ENCODE measurements at regions not wholly inside any gene's neighbourhood (a gene's known extent, or its start where the extent isn't known, plus 50 kb on each side); places are given as distances from the start of the nearest gene placed in this dataset.

DNA sequence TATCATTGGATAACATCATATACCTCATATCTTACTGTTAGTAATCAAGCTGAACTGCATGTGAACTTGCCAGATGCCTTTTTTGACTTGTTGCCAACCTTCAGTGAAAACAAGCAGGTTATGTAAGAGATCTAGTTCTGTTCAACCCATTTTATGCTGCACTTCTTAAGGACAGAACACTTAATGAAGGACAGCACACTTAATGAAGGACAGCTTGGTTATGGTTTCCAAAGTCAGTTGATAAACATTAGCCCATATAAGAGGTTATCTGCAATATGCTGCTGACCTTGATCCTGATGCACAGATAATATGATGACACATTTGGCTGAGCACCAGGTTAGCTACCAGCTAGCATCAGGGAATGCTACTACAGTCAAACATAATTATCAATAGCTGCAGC, 358.7 kb upstream of the PDGFD start:
- TF ChIP-seq, protein P1, sequence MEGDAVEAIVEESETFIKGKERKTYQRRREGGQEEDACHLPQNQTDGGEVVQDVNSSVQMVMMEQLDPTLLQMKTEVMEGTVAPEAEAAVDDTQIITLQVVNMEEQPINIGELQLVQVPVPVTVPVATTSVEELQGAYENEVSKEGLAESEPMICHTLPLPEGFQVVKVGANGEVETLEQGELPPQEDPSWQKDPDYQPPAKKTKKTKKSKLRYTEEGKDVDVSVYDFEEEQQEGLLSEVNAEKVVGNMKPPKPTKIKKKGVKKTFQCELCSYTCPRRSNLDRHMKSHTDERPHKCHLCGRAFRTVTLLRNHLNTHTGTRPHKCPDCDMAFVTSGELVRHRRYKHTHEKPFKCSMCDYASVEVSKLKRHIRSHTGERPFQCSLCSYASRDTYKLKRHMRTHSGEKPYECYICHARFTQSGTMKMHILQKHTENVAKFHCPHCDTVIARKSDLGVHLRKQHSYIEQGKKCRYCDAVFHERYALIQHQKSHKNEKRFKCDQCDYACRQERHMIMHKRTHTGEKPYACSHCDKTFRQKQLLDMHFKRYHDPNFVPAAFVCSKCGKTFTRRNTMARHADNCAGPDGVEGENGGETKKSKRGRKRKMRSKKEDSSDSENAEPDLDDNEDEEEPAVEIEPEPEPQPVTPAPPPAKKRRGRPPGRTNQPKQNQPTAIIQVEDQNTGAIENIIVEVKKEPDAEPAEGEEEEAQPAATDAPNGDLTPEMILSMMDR (IDR thresholded peaks at IDR 0.05; ENCODE audit: low read depth, low read length, missing control alignments): no peak
- no peak overlapping the region for H3K4me3 ChIP-seq (ENCODE audit: low read depth, low read length)
- DNase-seq (ENCODE audit: low read depth): no peak
- in situ Hi-C loops (cut with HindIII; ENCODE audit: low sequenced_read_pairs): no loop called here

DNA sequence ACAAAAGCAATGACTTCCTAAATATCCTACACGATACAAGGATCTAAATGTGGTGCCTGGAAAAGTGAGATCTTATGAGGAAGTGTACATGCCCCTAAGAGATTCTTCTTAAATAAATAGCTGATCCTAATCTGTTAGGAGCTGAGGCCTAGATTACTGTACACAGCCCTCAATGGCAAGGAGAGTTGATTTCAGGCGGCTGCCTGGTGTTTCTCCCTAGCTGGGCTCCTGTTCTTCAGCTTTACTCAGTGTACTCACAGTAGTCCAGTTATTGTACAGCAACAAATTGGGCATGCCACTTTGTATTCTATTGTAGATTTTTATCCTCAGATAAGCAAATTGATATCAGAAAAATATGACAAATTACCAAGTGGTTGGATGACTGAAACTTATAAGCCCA, 358.2 kb upstream of the PDGFD start:
- in situ Hi-C loops (cut with HindIII; ENCODE audit: low sequenced_read_pairs): no loop called here
- no peak for DNase-seq (ENCODE audit: low read depth)
- TF ChIP-seq, protein P1 (IDR thresholded peaks at IDR 0.05; ENCODE audit: low read depth, low read length, missing control alignments): no peak

DNA sequence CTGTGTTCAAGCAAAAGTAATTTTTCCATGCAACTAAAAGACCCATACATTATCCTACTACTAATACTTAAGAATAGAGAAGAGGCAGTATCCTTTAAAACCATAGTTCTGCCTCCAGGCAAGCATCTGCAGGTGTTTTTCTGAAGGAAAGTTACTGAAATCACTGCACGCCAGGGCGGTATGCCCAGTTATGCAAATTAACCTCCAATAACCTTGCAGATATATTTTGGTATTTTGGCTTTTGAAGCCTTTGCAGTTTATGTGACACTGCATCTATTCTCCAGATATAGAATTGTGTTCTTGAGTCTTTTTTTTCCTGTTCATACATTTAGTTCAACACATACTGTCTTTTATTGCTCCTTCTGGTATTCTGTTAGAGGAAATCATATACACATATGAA, 346.2 kb upstream of the PDGFD start:
- DNase-seq (ENCODE audit: low read depth): no peak
- in situ Hi-C loops (cut with HindIII; ENCODE audit: low sequenced_read_pairs): no loop called here
- TF ChIP-seq, protein P1 (IDR thresholded peaks at IDR 0.05; ENCODE audit: low read depth, low read length, missing control alignments): no peak
- no peak overlapping the region for H3K4me3 ChIP-seq (ENCODE audit: low read depth, low read length)

More for the DNA sequence above, 358.2 kb upstream of the PDGFD start:
- H3K4me3 ChIP-seq (ENCODE audit: low read depth, low read length): no peak overlapping the region

DNA sequence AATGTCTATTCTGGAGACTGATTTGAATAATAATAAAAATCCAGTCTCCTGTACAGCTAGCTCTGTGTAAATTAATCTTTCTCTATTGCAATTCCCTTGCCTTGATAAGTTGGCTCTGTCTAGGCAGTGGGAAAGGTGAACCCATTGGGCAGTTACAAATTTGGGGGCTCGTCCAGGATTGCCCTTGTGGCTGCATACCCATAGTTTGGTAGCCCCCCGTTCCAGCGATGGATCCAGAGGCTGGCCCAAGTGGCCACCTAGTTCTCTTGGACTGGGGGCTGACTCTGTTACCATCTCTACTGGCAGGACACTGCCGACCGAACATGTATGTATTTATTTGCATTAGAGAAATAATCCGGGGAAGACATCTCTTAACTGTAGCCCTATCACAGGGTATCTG, 326.2 kb upstream of the PDGFD start:
- in situ Hi-C loops (cut with HindIII; ENCODE audit: low sequenced_read_pairs): no loop called here
- TF ChIP-seq, protein P1 (IDR thresholded peaks at IDR 0.05; ENCODE audit: low read depth, low read length, missing control alignments): no peak
- no peak for DNase-seq (ENCODE audit: low read depth)
- no peak overlapping the region for H3K4me3 ChIP-seq (ENCODE audit: low read depth, low read length)

DNA sequence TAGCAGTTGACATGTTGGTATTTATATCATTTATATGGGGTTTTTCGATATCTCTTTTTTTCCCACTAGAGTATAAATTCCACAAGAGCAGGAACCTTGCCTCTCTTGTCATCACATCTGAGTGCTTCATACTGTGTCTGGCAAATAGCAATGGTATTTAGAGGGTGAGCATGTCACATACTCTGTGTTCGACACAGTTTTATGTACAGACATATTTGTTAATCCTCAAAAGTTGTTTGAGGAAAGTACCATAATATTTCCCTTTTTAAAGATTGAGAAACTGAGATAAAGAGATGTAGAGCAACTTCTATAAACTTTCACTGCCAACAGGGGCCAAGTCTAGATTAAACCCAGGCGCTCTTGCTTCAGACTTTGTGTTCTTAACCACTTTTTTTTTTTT, 324.6 kb upstream of the PDGFD start:
- TF ChIP-seq, protein P1 (IDR thresholded peaks at IDR 0.05; ENCODE audit: low read depth, low read length, missing control alignments): no peak
- DNase-seq (ENCODE audit: low read depth): no peak
- H3K4me3 ChIP-seq (ENCODE audit: low read depth, low read length): no peak overlapping the region
- in situ Hi-C loops (cut with HindIII; ENCODE audit: low sequenced_read_pairs): no loop called here

DNA sequence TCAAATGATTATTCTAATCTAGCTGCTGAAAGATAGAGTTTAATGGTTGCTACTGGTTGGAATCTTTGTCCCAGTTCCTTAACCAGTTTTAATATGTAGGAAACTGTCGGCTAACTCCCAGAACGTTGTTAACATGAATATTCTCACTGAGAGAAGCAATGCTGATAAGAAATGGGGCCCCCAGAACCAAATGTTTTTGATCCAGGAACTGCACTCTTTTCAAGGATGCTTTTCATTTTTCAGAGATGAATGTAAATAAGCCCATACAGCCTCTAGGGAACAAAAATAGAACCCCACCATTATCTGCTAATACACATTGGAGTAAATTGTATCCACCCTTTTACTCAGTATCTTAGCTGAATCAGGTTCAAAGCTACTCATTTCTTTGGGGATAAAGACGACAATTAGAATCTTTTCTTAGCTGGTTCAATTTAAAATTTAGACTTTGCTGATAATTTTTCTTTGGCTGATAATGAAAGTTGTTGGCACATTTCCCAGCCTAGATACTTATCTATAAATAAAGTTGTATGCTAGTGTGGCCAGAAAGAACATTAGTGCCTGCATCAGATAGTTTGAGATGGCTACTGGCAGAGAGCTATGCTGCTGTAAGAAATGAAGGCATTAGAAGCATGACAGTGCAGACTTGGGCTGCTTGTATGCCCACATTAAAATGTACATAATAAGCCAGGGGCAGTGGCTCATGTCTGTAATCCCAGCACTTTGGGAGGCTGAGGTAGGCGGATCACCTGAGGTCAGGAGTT, 323.3 kb upstream of the PDGFD start:
- in situ Hi-C loops (cut with HindIII; ENCODE audit: low sequenced_read_pairs): no loop called here
- no peak overlapping the region for H3K4me3 ChIP-seq (ENCODE audit: low read depth, low read length)
- no peak for DNase-seq (ENCODE audit: low read depth)
- TF ChIP-seq, protein P1 (IDR thresholded peaks at IDR 0.05; ENCODE audit: low read depth, low read length, missing control alignments): no peak
